Midbrain (tissue), 1 donor: ENCODE measurements at regions not wholly inside any gene's neighbourhood (a gene's known extent, or its start where the extent isn't known, plus 50 kb on each side); places are given as distances from the start of the nearest gene placed in this dataset.

ENCODE experiments used
- DNase-seq: peaks from one replicate; lab custom pipeline; 2025; lab: John Stamatoyannopoulos, UW

DNA sequence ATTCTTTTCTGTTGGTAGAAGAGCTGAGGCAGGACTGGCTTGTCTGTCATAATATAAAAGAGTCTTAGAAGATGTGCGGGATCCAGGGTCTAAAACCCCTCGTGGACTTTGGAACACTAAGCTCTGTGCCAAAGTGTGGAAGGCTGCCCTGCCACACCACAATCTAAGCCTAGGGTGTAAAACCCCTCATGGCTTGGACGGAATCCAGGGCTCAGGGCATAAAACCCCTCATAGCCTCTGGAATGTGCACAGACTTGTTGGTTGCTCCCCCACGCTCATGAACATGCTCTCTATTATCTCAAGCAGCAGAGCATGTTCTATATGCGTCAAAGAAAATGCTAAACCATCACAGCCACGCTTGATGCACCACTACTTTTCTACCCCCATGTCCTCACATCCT, 483.6 kb downstream of the GABRG1 start:
- no peak for DNase-seq

- no peak for DNase-seq
These were observed 485.2 kb downstream of the GABRG1 start for GRCh38 chr4:45638641-45639040.

DNA sequence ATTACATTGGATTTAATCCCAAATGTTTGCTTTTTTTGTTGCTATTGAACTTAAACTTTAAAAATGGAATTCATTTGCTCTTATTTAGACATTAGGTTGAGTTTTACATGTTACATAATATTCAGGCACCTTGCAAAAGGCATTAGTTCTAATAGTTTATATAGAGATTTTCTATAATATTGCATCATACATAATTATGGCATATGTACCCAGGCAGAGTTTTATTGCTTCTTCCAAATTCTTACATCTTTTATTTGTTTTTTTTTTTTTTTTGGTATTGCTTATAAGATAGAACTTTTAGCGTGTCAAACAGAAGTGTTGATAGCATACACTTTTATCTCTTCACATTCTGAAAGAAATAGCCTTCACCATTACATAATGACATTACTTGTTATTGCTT, 487.7 kb downstream of the GABRG1 start:
- DNase-seq = no peak

GRCh38 chr4:45629717-45630116, 494.1 kb downstream of the GABRG1 start:
- DNase-seq = peak; percentile 69

GRCh38 chr4:45621971-45622370, 501.9 kb downstream of the GABRG1 start:
- no peak for DNase-seq

GRCh38 chr4:45620808-45621207, 503.0 kb downstream of the GABRG1 start:
- no peak for DNase-seq

- DNase-seq = no peak
These were observed 527.3 kb downstream of the GABRG1 start for GRCh38 chr4:45596379-45597101.

GRCh38 chr4:45580334-45580733, 543.5 kb downstream of the GABRG1 start:
- DNase-seq = no peak

GRCh38 chr4:45578874-45579273, 545.0 kb downstream of the GABRG1 start:
- no peak for DNase-seq

- no peak for DNase-seq
These were observed 547.6 kb downstream of the GABRG1 start for GRCh38 chr4:45576275-45576674.

GRCh38 chr4:45569619-45570018, 554.2 kb downstream of the GABRG1 start:
- no peak for DNase-seq

DNA sequence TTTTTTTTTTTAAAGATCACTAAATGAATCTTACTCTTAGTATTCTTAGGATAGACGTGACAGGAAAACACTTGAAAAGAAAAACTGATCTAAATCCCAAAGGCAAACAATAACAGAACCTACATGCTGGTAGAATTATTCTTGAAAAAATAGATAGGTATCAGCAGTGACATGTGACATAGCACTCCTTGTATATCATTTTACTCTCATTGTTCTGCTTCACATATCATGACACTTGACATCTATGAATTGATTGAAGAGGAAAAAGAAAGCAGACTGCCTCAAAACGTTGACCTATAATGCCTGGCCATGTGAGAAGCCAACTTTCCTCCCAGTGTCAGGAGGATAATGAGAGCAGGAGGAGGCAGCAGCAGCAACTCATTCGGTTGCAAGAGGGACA, 555.2 kb downstream of the GABRG1 start:
- DNase-seq = no peak

DNA sequence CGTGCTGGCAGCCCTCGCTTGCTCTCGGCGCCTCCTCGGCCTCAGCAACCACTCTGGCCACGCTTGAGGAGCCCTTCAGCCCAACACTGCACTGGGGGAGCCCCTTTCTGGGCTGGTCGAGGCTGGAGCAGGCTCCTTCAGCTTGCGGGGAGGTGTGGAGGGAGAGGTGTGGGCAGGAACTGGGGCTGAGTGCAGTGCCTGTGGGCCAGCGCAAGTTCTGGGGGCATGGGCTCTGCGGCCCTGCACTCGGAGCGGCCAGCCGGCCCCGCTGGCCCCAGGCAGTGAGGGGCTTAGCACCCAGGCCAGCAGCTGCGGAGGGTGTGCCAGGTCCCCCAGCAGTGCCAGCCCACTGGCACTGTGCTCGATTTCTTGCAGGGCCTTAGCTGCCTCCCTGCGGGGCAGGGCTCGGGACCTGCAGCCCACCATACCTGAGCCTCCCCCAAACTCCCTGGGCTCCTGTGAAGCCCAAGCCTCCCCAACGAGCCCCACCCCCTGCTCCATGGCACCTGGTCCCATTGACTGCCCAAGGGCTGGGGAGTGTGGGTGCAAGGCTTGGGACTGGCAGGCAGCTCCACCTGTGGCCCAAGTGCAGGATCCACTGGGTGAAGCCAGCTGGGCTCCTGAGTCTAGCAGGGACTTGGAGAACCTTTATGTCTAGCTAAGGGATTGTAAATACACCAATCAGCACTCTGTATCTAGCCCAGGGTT, 556.8 kb downstream of the GABRG1 start:
- no peak for DNase-seq

- DNase-seq = no peak
These were observed 569.4 kb downstream of the GABRG1 start for GRCh38 chr4:45554423-45554822.

DNA sequence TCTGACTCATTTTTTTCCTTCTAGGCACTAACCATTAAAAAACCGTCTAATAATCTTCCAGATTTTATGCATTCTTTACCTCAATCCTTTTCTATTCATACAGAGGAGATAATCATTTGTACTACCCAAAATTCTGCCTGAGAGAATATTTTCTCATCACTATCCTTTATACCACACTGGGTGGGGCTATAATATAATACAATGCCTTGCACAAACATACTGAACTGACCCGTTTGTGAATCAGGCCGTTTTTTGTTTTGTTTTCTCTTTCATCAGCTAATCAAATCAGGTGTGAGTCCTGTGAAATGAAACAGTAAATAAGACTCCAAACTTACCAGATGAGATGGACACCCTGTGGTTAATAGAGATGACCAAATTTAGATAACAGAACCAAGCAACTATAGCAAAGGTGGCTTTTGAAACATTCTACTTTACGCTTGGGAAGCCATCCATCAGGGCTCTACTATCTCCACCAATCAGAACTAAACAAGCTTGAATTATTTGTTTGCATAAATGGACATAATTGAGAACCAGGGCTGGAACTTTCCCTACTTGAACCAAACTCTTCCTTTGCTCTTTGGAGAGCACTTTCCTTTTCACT, 573.0 kb downstream of the GABRG1 start:
- DNase-seq = no peak

- DNase-seq = no peak
These were observed 584.6 kb downstream of the GABRG1 start for GRCh38 chr4:45539142-45539814.

DNA sequence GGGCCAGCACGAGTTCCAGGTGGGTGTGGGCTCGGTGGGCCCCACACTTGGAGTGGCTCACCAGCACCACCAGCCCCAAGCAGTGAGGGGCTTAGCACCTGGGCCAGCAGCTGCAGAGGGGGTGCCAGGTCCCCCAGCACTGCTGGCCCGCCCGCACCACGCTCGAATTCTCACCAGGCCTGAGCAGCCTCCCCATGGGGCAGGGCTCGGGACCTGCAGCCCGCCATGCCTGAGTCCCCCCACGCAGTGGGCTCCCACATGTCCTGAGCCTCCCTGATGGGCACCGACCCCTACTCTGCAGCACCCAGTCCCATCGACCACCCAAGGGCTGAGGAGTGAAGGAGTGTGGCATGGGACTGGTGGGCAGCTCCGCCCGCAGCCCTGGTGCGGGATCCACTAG, 593.4 kb downstream of the GABRG1 start:
- DNase-seq = no peak

- no peak for DNase-seq
These were observed 596.7 kb downstream of the GABRG1 start for GRCh38 chr4:45527160-45527559.

DNA sequence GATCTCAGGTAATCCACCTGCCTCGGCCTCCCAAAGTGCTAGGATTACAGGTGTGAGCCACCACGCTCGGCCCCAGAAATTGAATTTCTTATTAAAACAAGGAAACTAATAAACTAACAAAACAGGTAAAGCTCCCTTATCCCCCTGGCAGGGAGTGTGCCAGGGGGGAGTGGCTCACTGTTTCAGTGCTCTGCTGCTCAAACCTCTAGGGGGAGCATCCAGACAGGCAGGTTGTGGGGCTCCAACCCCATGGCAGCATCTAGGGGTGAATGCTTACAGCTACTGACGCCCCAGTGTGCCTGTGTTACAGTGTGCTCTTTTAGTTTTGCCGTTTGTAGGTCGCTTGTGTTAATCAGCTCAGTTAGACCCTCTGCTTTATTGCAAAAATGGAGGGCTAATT, 605.0 kb downstream of the GABRG1 start:
- no peak for DNase-seq

DNA sequence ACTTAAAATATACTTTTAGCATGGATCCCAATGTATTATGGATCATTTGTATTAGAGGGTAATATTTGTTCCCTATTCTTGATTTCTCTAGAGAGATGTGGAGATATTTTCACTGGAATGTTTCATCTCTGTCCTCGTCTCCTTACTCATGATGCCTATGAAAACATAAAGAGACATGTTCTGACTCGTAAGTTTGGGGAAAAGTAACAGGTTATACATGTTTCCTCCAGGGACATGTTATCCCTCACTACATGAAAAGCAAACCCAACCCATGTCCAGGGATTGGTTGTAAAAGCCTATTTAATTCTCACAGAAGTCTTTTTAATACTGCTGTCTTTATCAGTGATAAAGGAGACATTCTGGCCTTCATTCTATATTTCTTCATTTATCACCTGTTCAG, 621.4 kb downstream of the GABRG1 start:
- DNase-seq = no peak

DNA sequence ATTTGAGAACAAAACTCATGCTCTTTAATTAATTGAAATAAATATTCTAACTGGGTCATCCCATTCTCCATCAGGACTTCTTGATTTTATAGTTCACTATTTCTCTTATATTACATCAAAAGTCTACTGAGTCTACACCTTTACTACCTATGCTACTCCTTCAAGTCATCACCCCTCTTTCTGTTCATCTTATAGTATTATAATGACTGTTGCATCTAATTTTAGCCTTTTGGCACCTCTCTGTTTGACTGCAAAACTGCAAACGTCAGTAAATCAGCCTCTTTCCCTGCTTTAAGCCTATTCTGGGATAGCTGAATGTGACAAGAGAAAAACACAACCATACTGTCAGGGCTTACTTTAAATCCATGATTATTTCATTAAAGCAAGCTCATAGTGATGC, 639.1 kb downstream of the GABRG1 start:
- DNase-seq = no peak

DNA sequence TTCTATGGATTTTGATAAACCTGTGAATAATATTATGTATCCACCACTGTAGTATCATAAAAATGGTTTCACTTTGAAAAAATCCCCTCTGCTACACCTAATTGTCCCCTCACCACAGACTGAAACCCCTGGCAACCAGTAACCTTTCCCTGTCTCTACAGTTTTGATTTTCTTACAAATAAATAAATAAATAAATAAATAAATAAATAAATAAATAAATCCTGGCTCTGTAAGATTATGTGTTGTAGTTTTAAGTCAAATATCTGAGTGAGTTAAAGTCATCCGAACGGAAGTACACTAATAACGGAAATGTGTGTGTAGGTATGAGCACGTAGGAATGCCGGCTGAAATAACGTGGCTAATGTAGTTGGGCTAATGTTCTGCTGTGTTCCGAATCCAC, 641.5 kb downstream of the GABRG1 start:
- no peak for DNase-seq

DNA sequence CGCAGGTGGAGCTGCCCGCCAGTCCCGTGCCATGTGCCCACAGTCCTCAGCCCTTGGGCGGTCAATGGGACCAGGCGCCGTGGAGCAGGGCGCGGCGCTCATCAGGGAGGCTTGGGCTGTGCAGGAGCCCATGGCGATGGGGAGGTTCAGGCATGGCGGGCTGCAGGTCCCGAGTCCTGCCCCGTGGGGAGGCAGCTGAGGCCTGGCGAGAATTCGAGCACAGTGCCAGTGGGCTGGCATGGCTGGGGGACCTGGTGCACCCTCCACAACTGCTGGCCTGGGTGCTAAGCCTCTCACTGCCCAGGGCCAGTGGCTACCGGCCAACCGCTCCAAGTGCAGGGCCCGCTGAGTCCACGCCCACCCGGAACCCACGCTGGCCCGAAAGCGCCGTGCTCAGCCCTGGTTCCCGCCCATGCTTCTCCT, 646.5 kb downstream of the GABRG1 start:
- no peak for DNase-seq
